ENCODE measurements at regions not wholly inside any gene's neighbourhood (a gene's known extent, or its start where the extent isn't known, plus 50 kb on each side); places are given as distances from the start of the nearest gene placed in this dataset.

- no peak for DNase-seq
Observed at GRCh38 chr10:129101232-129101980, 365.6 kb upstream of the MGMT start.

GRCh38 chr10:129102906-129103693, 363.9 kb upstream of the MGMT start:
- no peak for DNase-seq

- no peak for DNase-seq
Observed at GRCh38 chr10:129104266-129105045, 362.6 kb upstream of the MGMT start.

GRCh38 chr10:129105266-129105665, 361.8 kb upstream of the MGMT start:
- no peak for DNase-seq

- no peak for DNase-seq
Observed at GRCh38 chr10:129106314-129106713, 360.7 kb upstream of the MGMT start.

- no peak for DNase-seq
Observed at GRCh38 chr10:129107525-129107924, 359.5 kb upstream of the MGMT start.

GRCh38 chr10:129108378-129108777, 358.7 kb upstream of the MGMT start:
- DNase-seq = no peak

- DNase-seq = no peak
Observed at GRCh38 chr10:129108994-129109393, 358.0 kb upstream of the MGMT start.

- DNase-seq = no peak
Observed at GRCh38 chr10:129110780-129111179, 356.3 kb upstream of the MGMT start.

- DNase-seq = no peak
Observed at GRCh38 chr10:129111922-129112321, 355.1 kb upstream of the MGMT start.

- DNase-seq = no peak
Observed at GRCh38 chr10:129114588-129114987, 352.5 kb upstream of the MGMT start.

- no peak for DNase-seq
Observed at GRCh38 chr10:129116371-129116770, 350.7 kb upstream of the MGMT start.

- DNase-seq = no peak
Observed at GRCh38 chr10:129120441-129120840, 346.6 kb upstream of the MGMT start.

- DNase-seq = no peak
Observed at GRCh38 chr10:129122846-129123245, 344.2 kb upstream of the MGMT start.

- DNase-seq = no peak
Observed at GRCh38 chr10:129123428-129123827, 343.6 kb upstream of the MGMT start.

GRCh38 chr10:129126982-129127381, 340.1 kb upstream of the MGMT start:
- DNase-seq = no peak

- DNase-seq = no peak
Observed at GRCh38 chr10:129131457-129132132, 335.4 kb upstream of the MGMT start.

- no peak for DNase-seq
Observed at GRCh38 chr10:129133856-129134255, 333.2 kb upstream of the MGMT start.

GRCh38 chr10:129134371-129134770, 332.7 kb upstream of the MGMT start:
- DNase-seq = no peak

GRCh38 chr10:129135624-129136023, 331.4 kb upstream of the MGMT start:
- DNase-seq = no peak

GRCh38 chr10:129136074-129136473, 331.0 kb upstream of the MGMT start:
- DNase-seq = no peak

- DNase-seq = no peak
Observed at GRCh38 chr10:129136951-129137350, 330.1 kb upstream of the MGMT start.
